HUES6 (cell line): ENCODE measurements at regions not wholly inside any gene's neighbourhood (a gene's known extent, or its start where the extent isn't known, plus 50 kb on each side); places are given as distances from the start of the nearest gene placed in this dataset.

Source experiments
- H3K27ac ChIP-seq: 2 replicates; pipeline ENCODE4 v1.7.0; 2013; ENCODE audit warnings: low read depth, mild to moderate bottlenecking, low read length, inconsistent platforms
- H3K27me3 ChIP-seq: 2 replicates; pipeline ENCODE4 v1.6.1; 2013; ENCODE audit warnings: low read length; ENCODE audit not compliant: control insufficient read depth, insufficient read depth
- H3K36me3 ChIP-seq: 2 replicates; pipeline ENCODE4 v1.6.1; 2013; ENCODE audit warnings: low read length; ENCODE audit not compliant: control insufficient read depth, insufficient read depth
- H3K4me1 ChIP-seq: 2 replicates; pipeline ENCODE4 v1.6.1; 2013; ENCODE audit warnings: low read length; ENCODE audit not compliant: control insufficient read depth, insufficient read depth
- H3K4me3 ChIP-seq: 2 replicates; pipeline ENCODE4 v1.5.1; 2013; ENCODE audit warnings: low read depth, low read length
- H3K9ac ChIP-seq: one replicate; pipeline ENCODE4 v1.6.1; 2013; ENCODE audit warnings: mild to moderate bottlenecking, low read length
- H3K9me3 ChIP-seq: 2 replicates; pipeline ENCODE4 v1.6.1; 2013; ENCODE audit warnings: low read depth, low read length; ENCODE audit not compliant: control insufficient read depth, insufficient read depth

DNA sequence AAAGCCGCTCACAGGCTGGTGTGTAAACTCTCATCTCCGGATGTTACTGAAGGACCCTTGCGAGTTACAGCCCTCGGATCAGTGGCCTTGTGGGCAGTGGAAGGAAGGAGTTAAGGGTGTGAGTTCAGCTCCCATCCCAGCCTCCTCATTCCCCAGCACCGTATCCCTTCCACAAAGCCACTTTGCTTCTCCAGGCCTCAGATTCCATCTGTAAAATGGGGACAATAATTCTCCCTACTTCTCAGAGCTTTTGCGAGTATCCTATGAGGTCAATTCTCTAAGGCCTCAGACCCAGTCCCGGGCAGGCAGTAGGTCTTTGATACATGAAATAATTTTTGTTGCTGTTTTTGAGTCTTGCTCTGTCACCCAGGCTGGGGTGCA is 141.3 kb downstream of the C9orf50 start:
- Histone ChIP-seq H3K4me1 (peaks cover 45% of the 10 kb centered on the region), H3K27me3 (peaks cover 26% of the 10 kb centered on the region; the same call in 1 of the 2 replicates), H3K9me3 (peaks cover 9% of the 10 kb centered on the region), H3K9ac (no peak overlapping the region), H3K27ac (no peak overlapping the region), H3K4me3 (no peak overlapping the region), H3K36me3 (no peaks in the 10 kb centered on the region)

- Histone ChIP-seq H3K36me3 (no peaks in the 10 kb centered on the region), H3K4me1 (peaks cover 40% of the 10 kb centered on the region), H3K4me3 (no peak overlapping the region), H3K9me3 (peaks cover 12% of the 10 kb centered on the region), H3K27me3 (peaks cover 21% of the 10 kb centered on the region; the same call in 1 of the 2 replicates), H3K9ac (no peak overlapping the region), H3K27ac (no peak overlapping the region)
Measured at GRCh38 chr9:129478961-129479630, 141.8 kb downstream of the C9orf50 start.

GRCh38 chr9:129478461-129478860 is 142.4 kb downstream of the C9orf50 start:
- no peak overlapping the region for H3K27ac ChIP-seq
- H3K4me1 ChIP-seq = peaks cover 34% of the 10 kb centered on the region
- no peak overlapping the region for H3K4me3 ChIP-seq
- peaks cover 14% of the 10 kb centered on the region; the same call in 1 of the 2 replicates for H3K27me3 ChIP-seq
- no peak overlapping the region for H3K9ac ChIP-seq
- no peaks in the 10 kb centered on the region for H3K36me3 ChIP-seq
- peaks cover 12% of the 10 kb centered on the region for H3K9me3 ChIP-seq

DNA sequence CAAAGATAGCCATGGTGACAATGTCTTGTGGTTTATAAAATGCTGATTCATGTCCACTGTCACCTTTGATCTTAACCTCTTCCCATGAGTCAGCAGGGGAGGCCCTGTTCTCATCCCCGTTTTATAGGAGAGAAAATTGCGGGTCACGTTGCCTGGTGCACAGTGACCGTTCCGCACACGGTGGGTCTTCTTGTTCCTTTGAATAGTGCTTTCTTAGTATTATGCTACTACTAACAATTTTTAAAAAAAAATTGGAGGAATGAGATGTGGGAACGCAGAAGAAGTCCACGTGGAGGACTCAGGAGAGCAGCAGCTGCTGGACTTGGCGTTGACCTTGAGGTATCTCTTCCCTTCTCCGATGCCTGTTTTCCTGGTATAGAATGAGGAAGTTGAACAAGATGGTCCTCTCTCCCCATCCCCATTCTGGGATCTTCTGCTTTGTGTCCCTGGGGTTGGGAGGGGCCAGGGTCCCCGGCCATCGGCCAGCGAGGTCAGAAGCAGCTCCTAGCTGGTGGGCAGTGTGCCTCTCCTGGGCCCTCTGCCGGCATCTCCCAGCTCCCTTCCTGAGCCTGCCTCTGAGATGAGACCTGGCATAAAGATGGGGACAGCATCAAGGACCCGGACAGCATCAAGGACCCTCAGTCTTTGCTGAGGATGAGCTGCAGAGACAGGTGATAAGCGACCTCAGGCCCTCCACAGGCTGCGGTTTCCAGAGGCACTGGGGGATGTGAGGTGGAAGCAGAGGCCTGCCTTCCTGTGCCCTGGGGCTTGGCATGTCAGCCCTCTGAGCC is 143.9 kb downstream of the C9orf50 start:
- Histone ChIP-seq H3K4me1 (peaks cover 36% of the 10 kb centered on the region), H3K9ac (no peak overlapping the region), H3K27me3 (peaks cover 8% of the 10 kb centered on the region; the same call in 1 of the 2 replicates), H3K36me3 (no peaks in the 10 kb centered on the region), H3K4me3 (no peak overlapping the region), H3K27ac (no peak overlapping the region), H3K9me3 (peaks cover 12% of the 10 kb centered on the region)

- peaks cover 12% of the 10 kb centered on the region for H3K9me3 ChIP-seq
- H3K9ac ChIP-seq = no peak overlapping the region
- H3K4me1 ChIP-seq = peaks cover 33% of the 10 kb centered on the region
- H3K4me3 ChIP-seq = no peak overlapping the region
- no peaks in the 10 kb centered on the region for H3K36me3 ChIP-seq
- H3K27me3 ChIP-seq = no peaks in the 10 kb centered on the region
- H3K27ac ChIP-seq = no peak overlapping the region
Measured at GRCh38 chr9:129474740-129475404, 146.0 kb downstream of the C9orf50 start.

DNA sequence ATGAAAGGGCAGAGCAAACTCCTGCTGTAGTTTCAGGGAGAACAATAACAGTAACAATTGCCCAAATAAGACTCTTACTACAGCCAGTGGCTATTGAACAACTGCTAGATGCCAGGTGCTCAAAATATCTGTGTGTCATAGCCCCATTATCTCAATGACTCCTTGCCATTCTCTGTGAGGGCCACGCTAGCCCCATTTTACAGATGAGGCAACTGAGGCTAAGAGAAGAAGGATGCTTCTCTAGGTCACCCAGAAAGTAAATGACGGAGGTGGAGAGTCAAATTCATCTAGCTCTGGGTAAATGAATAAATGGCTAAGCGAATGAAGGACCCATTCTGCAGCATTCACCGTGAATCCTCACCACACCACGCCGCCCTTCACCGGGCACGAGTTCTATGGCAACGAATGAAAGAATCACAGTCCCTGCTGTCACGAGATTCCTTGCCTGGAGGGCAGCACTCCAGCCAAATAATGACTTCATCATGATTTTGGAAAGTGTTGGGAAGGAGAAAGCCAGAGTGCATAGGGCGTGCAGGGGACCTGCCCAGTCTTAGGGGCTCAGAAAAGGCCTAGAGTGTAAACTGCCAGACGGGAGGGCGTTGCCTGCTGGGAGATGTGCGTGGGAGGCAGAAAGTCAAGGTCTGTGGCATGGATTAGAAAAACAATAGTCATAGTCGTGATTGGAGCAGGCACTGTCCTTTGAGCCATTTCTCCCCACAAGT is 147.2 kb downstream of the C9orf50 start:
- H3K4me1 ChIP-seq = peaks cover 36% of the 10 kb centered on the region
- no peaks in the 10 kb centered on the region for H3K36me3 ChIP-seq
- no peak overlapping the region for H3K4me3 ChIP-seq
- peaks cover 12% of the 10 kb centered on the region for H3K9me3 ChIP-seq
- no peak overlapping the region for H3K9ac ChIP-seq
- no peaks in the 10 kb centered on the region for H3K27me3 ChIP-seq
- no peak overlapping the region for H3K27ac ChIP-seq

DNA sequence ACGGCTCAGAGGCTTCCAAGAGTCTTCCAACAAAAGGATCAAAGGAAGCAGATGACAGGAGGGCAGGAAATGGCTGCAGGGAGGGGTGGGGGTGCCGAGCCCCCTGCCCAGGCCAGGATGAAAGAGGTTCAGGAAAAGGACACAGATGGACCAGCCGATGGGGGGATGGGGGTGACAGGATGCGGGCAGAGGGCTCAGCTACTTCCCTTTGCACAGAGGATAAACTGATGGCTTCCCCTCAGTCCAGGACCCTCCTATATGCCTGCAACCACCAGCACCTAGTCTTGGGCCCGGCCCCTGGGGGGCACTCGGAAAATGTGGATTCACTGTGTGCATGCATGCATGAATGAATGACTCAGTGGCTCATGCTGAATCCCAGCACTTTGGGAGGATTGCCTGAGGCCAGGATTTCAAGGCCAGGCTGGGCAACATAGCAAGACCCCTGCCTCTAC is 148.2 kb downstream of the C9orf50 start:
- H3K27me3 ChIP-seq = no peaks in the 10 kb centered on the region
- H3K4me3 ChIP-seq = no peak overlapping the region
- no peak overlapping the region for H3K9ac ChIP-seq
- peak overlapping the region; percentile 16; the same call in 1 of the 2 replicates for H3K27ac ChIP-seq
- H3K36me3 ChIP-seq = no peaks in the 10 kb centered on the region
- H3K9me3 ChIP-seq = peaks cover 12% of the 10 kb centered on the region
- peaks cover 40% of the 10 kb centered on the region for H3K4me1 ChIP-seq

DNA sequence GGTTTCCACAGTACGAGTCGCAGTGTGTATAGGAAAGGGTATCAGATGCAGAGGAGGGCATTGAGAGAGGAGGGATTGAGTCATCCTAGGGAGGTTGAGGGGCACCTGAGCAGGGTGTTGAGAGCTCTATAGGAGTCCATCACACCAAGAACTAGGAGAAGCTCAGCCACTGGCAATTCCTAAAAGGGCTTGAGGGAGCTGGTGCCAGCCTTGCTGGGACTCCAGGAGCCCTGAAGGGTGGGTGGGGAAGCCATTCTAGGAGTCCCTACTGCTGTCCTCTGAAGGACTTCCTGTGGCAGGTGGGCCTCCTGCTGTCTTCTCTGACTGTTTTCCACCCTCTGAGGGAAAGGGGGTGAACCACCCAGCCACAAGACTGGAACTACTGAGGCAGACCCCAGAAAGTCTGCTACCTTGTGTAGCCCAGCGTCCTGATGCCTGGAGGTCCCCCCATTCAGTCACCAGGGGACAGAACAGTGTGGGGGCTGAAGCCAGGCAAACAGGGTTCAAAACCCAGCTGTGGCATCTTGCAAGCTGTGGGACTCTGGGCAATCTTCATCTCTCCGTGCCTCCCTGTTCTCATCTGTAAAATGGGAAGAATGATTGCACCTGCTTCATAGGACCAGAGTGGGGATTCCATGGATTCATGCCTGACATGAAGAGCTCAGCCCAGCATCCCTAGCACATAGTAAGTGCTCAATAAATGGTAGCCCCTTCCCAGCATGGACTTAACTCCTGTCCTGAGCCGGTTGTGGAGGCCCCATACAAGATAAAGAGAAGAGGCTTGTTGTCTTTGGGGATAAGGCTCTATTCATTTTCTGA is 149.5 kb downstream of the C9orf50 start:
- no peak overlapping the region for H3K4me3 ChIP-seq
- H3K9me3 ChIP-seq = peaks cover 12% of the 10 kb centered on the region
- H3K27ac ChIP-seq = no peak overlapping the region
- no peaks in the 10 kb centered on the region for H3K36me3 ChIP-seq
- H3K9ac ChIP-seq = no peak overlapping the region
- peaks cover 42% of the 10 kb centered on the region for H3K4me1 ChIP-seq
- H3K27me3 ChIP-seq = no peaks in the 10 kb centered on the region

GRCh38 chr9:129469988-129470316 is 150.9 kb downstream of the C9orf50 start:
- H3K4me1 ChIP-seq = peaks cover 55% of the 10 kb centered on the region
- no peaks in the 10 kb centered on the region for H3K27me3 ChIP-seq
- H3K9me3 ChIP-seq = peaks cover 7% of the 10 kb centered on the region
- H3K27ac ChIP-seq = no peak overlapping the region
- H3K36me3 ChIP-seq = no peaks in the 10 kb centered on the region
- H3K4me3 ChIP-seq = no peak overlapping the region
- H3K9ac ChIP-seq = peak overlapping the region; percentile 24
